Fibroblast of lung (primary cell): ENCODE measurements at regions not wholly inside any gene's neighbourhood (a gene's known extent, or its start where the extent isn't known, plus 50 kb on each side); places are given as distances from the start of the nearest gene placed in this dataset.
"Not testable (repeated sequence)": the region's sequence is repeated elsewhere in the genome, so short reads cannot be mapped to it uniquely, and the experiment has no call there.

Source experiments
- DNase-seq, 2 donors: peaks; one replicate each; pipeline versions ENCODE4 v3.0.0 to v3.0.0-alpha.2; 2010; ENCODE audit warnings: low read depth in 2 of 2
- H2AFZ ChIP-seq: 2 replicates; pipeline ENCODE4 v1.5.1; 2012; ENCODE audit warnings: low read length, control low read depth, inconsistent platforms
- H3K27ac ChIP-seq: 2 replicates; pipeline ENCODE4 v1.5.1; 2011; ENCODE audit warnings: low read length, control low read depth; ENCODE audit not compliant: insufficient read depth
- H3K27me3 ChIP-seq: 2 replicates; pipeline ENCODE4 v1.5.1; 2011; ENCODE audit warnings: mild to moderate bottlenecking, low read length; ENCODE audit not compliant: control insufficient read depth, insufficient read depth
- H3K36me3 ChIP-seq: 2 replicates; pipeline ENCODE4 v1.5.1; 2011; ENCODE audit warnings: low read length; ENCODE audit not compliant: control insufficient read depth, insufficient read depth
- H3K4me1 ChIP-seq: 2 replicates; pipeline ENCODE4 v1.5.1; 2011; ENCODE audit warnings: low read length; ENCODE audit not compliant: control insufficient read depth, insufficient read depth; ENCODE audit errors: extremely low read depth
- H3K4me2 ChIP-seq: 2 replicates; pipeline ENCODE4 v1.5.1; 2011; ENCODE audit warnings: low read length, control low read depth; ENCODE audit not compliant: insufficient read depth; ENCODE audit errors: extremely low read depth
- H3K4me3 ChIP-seq, 4 experiments: fragments of 200-600 bp in 1 of 4; sonication (generic) in 1 of 4; replicated peaks in 1 of 4; 2 replicates each; pipeline ENCODE4 v1.5.1; 2011 to 2016; ENCODE audit warnings: low read length in 4 of 4, low read depth in 3 of 4, mild to moderate bottlenecking in 3 of 4, control low read depth in 2 of 4, inconsistent platforms in 1 of 4, mixed read lengths in 1 of 4; ENCODE audit not compliant: insufficient read depth in 1 of 4; ENCODE audit errors: control extremely low read depth in 1 of 4
- H3K79me2 ChIP-seq: 2 replicates; pipeline ENCODE4 v1.5.1; 2012; ENCODE audit warnings: mild to moderate bottlenecking, low read length, inconsistent platforms; ENCODE audit not compliant: control insufficient read depth, insufficient read depth
- H3K9ac ChIP-seq: 2 replicates; pipeline ENCODE4 v1.5.1; 2011; ENCODE audit warnings: mild to moderate bottlenecking, low read length, control low read depth; ENCODE audit not compliant: insufficient read depth
- H3K9me3 ChIP-seq: 2 replicates; pipeline ENCODE4 v1.5.1; 2012; ENCODE audit warnings: low read depth, low read length; ENCODE audit not compliant: control insufficient read depth, insufficient read depth
- H4K20me1 ChIP-seq: 2 replicates; pipeline ENCODE4 v1.5.1; 2011; ENCODE audit warnings: low read length; ENCODE audit not compliant: control insufficient read depth, insufficient read depth; ENCODE audit errors: extremely low read depth
- EZH2 ChIP-seq: IDR thresholded peaks from 2 replicates; pipeline ENCODE4 v1.5.1; 2012; ENCODE audit warnings: low read length, control low read depth, mild to moderate bottlenecking; ENCODE audit errors: missing control alignments
- TF ChIP-seq, protein P1 (sequence below), 2 donors: IDR thresholded peaks in 1 of 2; conservative IDR thresholded peaks in 1 of 2; 1 replicate in 1 of 2; 2 replicates in 1 of 2; pipeline ENCODE4 v1.5.1; 2011 to 2012; ENCODE audit warnings: low read length in 2 of 2, control low read depth in 1 of 2, inconsistent platforms in 1 of 2, low read depth in 1 of 2, mild to moderate bottlenecking in 1 of 2

DNA sequence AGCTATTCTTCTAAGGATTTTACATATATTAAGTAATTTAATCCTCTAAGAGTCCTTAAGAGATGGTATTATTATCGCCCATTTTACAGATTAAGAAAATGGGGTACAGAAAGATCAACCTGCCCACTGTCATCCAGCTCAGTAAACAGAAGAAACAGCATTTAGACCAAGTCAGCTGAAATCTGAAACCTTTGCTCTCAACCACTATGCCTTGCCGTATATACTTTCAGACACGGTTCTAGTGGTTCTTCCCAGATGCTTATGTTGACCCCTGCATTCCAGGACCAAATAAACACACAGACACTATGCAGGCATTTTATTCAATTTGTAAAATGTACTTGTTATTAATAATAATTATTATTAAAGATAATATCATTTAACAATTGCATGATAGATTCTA, 854.8 kb downstream of the KCNJ2 start:
- Histone ChIP-seq H3K4me3 (no peak overlapping the region), H4K20me1 (no peaks in the 10 kb centered on the region), H3K27ac (no peak overlapping the region), H2AFZ (no peak overlapping the region), H3K9ac (no peak overlapping the region), H3K79me2 (no peaks in the 10 kb centered on the region), H3K9me3 (no peaks in the 10 kb centered on the region), H3K36me3 (no peaks in the 10 kb centered on the region), H3K27me3 (no peaks in the 10 kb centered on the region), H3K4me2 (no peak overlapping the region), H3K4me1 (no peaks in the 10 kb centered on the region)
- TF ChIP-seq, protein P1, sequence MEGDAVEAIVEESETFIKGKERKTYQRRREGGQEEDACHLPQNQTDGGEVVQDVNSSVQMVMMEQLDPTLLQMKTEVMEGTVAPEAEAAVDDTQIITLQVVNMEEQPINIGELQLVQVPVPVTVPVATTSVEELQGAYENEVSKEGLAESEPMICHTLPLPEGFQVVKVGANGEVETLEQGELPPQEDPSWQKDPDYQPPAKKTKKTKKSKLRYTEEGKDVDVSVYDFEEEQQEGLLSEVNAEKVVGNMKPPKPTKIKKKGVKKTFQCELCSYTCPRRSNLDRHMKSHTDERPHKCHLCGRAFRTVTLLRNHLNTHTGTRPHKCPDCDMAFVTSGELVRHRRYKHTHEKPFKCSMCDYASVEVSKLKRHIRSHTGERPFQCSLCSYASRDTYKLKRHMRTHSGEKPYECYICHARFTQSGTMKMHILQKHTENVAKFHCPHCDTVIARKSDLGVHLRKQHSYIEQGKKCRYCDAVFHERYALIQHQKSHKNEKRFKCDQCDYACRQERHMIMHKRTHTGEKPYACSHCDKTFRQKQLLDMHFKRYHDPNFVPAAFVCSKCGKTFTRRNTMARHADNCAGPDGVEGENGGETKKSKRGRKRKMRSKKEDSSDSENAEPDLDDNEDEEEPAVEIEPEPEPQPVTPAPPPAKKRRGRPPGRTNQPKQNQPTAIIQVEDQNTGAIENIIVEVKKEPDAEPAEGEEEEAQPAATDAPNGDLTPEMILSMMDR (conservative IDR thresholded peaks at IDR 0.05 in 1 of 2, IDR thresholded peaks at IDR 0.05 in 1 of 2; ENCODE audit: low read depth in 1 of 2, low read length in 2 of 2) = no peak
- TF ChIP-seq EZH2 = no peak
- peak in 1 of 2 donors; percentile 28 for DNase-seq

DNA sequence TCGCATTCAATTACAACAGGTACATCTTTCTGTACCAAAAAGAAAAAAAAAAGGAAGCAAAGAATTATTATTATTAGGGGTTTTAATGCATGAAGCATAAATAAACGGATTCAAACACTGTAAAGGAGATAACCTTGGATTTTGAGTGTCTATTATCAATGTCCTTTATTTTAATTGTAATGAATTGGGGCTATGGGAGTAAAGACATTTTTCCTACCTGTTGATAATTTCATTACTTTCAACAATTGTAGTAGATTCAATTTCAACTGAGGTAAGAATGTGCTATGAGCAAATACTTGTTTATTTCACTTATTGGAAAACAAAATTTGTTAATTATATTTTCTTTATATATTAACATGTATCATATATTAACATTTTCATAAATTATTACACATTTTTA, 855.6 kb downstream of the KCNJ2 start:
- Histone ChIP-seq H3K36me3 (no peaks in the 10 kb centered on the region), H3K27me3 (no peaks in the 10 kb centered on the region), H3K4me1 (no peaks in the 10 kb centered on the region), H4K20me1 (no peaks in the 10 kb centered on the region), H3K27ac (no peak overlapping the region), H3K9ac (no peak overlapping the region), H3K4me2 (no peak overlapping the region), H3K4me3 (no peak overlapping the region), H3K79me2 (no peaks in the 10 kb centered on the region), H3K9me3 (no peaks in the 10 kb centered on the region), H2AFZ (no peak overlapping the region)
- TF ChIP-seq EZH2 = no peak
- TF ChIP-seq, protein P1 (conservative IDR thresholded peaks at IDR 0.05 in 1 of 2, IDR thresholded peaks at IDR 0.05 in 1 of 2; ENCODE audit: low read depth in 1 of 2, low read length in 2 of 2) = no peak
- DNase-seq = no peak

DNA sequence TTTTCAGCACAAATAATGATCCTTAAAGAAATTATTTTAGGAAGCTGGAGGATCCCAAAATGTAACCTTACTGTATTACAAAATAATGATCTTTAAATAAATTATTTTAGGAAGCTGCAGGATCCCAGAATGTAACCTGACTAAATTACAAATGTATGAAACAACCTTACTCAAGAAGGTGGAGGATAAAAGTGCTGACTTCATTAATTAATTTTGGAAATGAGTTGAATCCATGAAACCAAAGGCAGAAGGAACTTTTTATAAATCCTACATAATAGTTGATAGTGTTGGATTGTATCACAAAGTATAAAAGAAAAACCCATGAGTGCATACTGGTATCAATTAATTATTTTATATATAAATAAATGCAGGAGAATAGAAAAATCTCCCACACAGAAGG, 859.9 kb downstream of the KCNJ2 start:
- Histone ChIP-seq H3K9me3 (no peaks in the 10 kb centered on the region), H3K9ac (no peak overlapping the region), H3K79me2 (no peaks in the 10 kb centered on the region), H3K27me3 (no peaks in the 10 kb centered on the region), H3K4me2 (no peak overlapping the region), H3K27ac (no peak overlapping the region), H2AFZ (no peak overlapping the region), H3K36me3 (no peaks in the 10 kb centered on the region), H3K4me1 (no peaks in the 10 kb centered on the region), H4K20me1 (no peaks in the 10 kb centered on the region), H3K4me3 (no peak overlapping the region)
- TF ChIP-seq, protein P1 (conservative IDR thresholded peaks at IDR 0.05 in 1 of 2, IDR thresholded peaks at IDR 0.05 in 1 of 2; ENCODE audit: low read depth in 1 of 2, low read length in 2 of 2) = no peak
- no peak for TF ChIP-seq EZH2
- DNase-seq = no peak

DNA sequence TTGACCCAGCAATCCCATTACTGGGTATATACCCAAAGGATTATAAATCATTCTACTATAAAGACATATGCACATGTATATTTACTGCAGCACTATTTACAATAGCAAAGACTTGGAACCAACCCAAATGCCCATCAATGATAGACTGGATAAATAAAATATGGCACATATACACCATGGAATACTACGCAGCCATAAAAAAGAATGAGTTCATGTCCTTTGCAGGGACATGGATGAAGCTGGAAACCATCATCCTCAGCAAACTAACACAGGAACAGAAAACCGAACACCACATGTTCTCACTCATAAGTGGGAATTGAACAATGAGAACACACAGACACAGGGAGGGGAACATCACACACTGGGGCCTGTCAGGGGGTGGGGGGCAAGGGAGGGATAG, 862.0 kb downstream of the KCNJ2 start:
- H3K4me2 ChIP-seq, DNase-seq, H3K9ac ChIP-seq, H3K79me2 ChIP-seq, H3K27me3 ChIP-seq, H3K9me3 ChIP-seq, H3K4me1 ChIP-seq, H2AFZ ChIP-seq, H3K36me3 ChIP-seq, H4K20me1 ChIP-seq, H3K27ac ChIP-seq, H3K4me3 ChIP-seq: not testable (repeated sequence)
